GM19351 (cell line): ENCODE measurements at regions not wholly inside any gene's neighbourhood (a gene's known extent, or its start where the extent isn't known, plus 50 kb on each side); places are given as distances from the start of the nearest gene placed in this dataset.
"Not testable (repeated sequence)": the region's sequence is repeated elsewhere in the genome, so short reads cannot be mapped to it uniquely, and the experiment has no call there.

ENCODE experiments used
- ATAC-seq: cut with Tn5 transposase; IDR thresholded peaks from one replicate; pipeline ENCODE4 v1.9.1; 2021; ENCODE audit warnings: mild to moderate bottlenecking, moderate library complexity; ENCODE audit not compliant: unreplicated experiment

DNA sequence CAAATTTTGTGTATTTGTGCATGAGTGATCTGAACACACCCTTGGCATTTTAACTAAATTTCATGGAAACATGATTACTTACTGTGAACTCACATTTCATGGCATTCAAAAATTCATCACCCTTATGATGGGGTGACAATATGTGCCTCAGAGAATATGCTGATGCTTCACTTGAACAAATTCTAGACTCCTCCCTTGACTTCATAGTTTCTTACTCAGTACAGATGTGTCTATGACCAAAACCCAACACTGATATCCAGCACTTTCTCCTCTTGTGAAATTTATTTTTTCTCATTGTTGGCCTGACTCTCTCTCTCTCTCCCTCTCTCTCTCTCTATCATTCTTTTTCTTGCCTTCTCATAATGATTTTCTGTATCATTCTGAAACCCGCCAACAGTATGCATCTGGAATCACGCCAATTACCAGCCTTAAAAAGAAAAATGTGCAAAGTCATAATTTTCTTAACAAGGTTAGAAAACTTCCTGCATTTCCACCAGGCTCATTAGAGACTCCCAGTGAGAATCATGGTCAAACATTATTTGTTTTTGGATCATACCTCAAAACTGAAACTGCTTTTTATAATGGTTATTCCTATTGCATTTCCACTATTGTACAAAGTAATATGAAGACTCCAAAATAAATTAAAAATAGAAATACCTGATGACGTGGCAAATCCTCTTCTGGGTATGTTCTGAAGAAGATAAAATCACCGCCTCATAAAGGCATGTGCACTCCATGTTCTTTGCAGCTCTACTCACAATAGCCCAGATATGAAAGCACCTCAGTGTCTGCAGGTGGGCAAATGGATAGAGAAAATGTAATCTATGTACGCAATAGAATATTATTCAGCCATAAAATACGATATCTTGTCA, 722.2 kb downstream of the TMEM121 start:
- ATAC-seq, result no peak

GRCh38 chr14:106253995-106254394, 727.6 kb downstream of the TMEM121 start:
- ATAC-seq, result not testable (repeated sequence)

- ATAC-seq, result not testable (repeated sequence)
These were observed 731.2 kb downstream of the TMEM121 start for GRCh38 chr14:106257569-106257994.

GRCh38 chr14:106268013-106268727, 741.8 kb downstream of the TMEM121 start:
- ATAC-seq, result no peak

- ATAC-seq, result no peak
These were observed 742.6 kb downstream of the TMEM121 start for GRCh38 chr14:106269029-106269428.

DNA sequence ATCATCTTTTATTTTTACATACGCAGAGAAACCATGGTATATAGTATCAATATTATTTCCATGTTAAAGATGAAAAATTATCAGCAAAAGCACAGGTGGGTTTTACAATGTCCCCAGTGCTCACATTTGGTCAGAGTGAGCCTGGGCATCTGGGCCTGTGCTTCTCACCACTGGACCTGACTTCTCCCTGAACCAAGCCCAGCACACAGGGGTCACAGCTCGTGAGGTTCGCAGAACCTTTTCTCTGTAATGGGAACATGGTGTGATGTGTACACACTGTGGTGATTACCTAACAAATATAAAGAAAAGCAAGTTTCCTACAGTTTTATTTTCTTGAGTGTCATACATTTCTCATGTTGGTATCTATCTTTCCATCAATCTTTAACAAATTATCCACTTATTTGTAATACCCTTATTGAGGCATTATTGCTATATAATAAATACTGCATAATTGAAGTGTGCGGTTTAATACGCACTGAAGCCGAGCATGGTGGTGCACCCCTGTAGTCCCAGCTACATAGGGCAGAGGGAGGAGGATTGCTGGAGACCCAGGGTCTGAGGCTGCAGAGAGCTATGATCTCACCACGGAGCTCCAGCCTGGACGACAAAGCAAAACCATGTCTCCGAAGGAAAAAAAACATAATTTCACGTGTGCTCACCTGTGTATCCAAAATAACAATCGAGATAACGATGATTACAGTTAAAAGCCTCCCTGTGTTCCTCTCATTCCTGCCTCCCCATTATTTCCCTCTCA, 743.2 kb downstream of the TMEM121 start:
- no peak for ATAC-seq

DNA sequence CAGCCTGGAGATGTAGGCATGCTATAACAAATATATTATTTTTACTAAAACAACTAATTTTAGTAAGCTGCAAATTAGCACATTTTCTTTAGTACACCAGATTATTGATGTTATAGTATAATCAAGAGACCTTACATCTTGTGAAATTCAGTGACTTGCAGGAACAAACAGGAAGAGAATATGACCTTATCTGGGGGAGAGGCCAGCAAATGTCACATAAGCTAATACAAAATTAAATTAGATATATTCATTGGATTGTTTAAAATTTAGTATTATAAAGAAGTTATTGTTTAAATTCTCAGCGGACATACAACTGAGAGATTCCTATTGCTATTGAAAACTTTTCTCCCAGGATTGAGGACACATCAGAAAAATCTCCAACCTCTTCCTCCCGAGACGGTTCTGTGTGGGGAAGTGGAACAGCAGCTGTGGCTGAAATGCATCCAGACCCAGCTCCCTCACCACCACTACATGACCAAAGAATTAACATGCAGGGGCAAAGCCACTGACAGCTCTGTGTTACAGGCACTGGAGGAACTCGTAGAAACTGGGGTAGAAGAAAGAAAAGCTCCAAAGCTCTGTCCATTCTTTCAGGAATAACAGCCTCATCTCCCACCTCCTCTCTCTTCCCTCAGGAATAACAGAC, 744.2 kb downstream of the TMEM121 start:
- not testable (repeated sequence) for ATAC-seq

GRCh38 chr14:106276326-106277267, 750.2 kb downstream of the TMEM121 start:
- ATAC-seq, result no peak

GRCh38 chr14:106277503-106277902, 751.1 kb downstream of the TMEM121 start:
- ATAC-seq, result no peak

DNA sequence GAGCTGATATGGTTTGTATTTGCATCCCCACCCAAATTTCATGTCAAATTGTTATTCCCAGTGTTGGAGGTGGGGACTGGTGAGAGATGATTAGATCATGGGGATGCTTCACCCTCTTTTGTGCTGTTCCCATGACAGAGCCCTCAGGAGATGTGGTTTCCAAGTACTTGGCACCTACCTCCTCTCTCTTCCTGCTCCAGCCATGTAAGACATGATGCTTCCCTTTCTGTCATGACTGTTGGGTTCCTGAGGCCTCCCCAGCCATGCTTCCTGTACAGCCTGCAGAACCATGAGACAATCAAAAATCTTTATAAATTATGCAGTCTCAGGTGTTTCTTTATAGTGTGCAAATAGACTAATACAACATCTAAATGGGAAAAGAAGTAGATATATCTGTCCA, 754.5 kb downstream of the TMEM121 start:
- no peak for ATAC-seq

DNA sequence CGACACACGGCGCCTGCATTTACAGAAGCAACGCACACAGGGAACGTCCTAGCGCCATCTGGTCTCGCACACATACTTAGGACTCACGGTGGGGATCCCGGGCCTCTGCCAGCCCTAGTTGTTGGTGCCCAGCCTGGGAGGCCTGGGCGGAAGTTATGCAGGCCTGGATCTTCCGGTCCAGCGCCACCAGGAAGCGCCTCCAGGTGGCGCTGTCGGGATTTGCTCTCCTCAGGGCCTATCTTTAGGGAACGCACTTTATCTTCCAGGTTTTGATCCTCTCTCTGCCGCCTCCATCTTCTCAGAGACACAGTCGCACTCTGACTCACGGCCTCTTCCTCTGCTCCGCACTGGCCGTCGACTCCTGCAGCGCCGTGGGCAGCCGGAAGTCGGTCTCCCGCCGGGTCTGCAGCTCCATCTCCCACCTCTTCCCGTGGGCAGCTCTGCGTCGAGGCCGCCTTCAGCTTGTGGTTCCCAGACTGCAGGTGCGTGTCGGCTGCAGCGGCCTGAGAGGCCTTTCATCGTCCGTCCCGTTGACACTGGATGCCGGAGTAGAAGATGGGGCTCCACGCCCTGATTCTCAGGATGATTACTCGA, 760.4 kb downstream of the TMEM121 start:
- no peak for ATAC-seq

DNA sequence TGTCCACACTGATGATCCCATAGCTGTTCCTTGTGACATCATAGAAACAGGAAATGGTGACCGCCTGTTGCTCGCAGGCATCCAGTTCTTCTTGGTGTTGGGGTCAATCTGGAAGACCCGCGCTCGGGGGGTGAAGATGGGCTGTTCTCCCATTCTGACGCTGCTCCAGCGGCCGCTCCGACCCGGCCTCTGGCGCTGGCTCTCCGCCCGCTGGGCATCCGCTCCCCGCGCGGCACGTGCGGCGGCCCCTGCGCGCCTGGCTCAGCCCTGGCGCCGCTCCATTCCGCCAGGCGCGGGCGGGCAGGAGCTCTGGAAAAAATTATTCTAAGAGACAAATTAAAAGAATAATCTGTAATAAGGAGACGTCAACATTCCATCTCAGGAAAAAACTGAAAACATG, 761.1 kb downstream of the TMEM121 start:
- no peak for ATAC-seq

DNA sequence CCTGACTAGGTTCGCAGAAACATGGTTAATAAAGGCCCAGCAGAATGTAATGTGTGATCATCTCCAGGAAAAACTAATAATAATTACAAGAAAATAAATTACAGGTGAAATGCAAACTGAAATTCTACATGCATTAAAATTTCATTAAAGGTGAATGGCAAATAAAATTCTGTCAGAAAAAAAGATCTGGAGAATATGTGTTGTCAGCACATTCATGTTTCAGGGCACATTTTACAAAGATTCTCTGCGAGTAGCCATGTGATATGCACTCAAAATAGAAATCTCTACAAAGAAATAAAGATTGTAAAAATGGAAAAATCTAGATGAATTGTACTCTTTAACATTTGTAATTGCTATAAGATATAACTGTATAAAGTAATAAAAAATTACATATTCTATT, 765.2 kb downstream of the TMEM121 start:
- no peak for ATAC-seq

DNA sequence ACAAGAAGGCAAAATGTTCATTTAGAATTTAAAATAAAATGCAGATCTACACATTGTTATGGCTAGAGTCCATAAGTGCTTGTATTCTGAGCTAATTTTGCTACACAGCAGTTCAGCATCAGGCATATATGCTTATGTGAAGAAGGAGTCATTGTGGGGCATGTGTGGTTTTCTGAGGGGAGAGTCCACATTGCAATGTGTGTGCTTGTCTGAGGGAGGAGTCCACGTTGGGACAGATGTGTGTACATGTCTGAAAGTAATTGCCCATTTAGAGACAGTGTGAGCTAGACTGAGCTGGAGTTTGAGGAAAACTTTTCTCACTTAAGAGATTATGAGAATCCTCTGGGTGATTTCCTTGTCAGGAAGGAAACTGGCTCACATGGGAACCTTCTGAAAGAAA, 767.9 kb downstream of the TMEM121 start:
- ATAC-seq, result no peak

DNA sequence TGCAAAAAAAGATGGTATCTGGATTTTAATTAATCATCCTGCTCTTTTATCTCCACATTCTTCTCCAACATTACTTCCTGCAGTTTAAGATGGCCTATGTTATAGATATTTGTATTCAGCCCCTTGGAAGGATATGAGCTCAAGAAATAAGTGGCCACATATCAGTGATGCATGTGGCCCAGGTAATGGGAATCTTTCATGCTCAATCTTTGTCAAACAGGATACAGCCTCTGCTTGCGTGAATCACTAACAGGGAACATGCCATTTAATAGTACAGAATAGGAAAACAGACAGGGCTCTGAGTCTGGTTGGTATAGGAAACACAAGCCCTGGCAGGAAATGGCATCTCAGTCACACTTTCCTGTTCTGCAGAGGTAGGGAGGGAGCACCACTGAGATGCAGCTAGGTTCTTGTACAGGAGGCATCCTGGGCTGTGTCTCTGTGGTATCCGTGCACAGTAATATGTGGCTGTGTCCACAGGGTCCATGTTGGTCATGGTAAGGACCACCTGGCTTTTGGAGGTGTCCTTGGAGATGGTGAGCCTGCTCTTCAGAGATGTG, 774.6 kb downstream of the TMEM121 start:
- not testable (repeated sequence) for ATAC-seq

GRCh38 chr14:106301609-106302008, 775.2 kb downstream of the TMEM121 start:
- not testable (repeated sequence) for ATAC-seq

GRCh38 chr14:106302661-106303060, 776.3 kb downstream of the TMEM121 start:
- ATAC-seq, result no peak

DNA sequence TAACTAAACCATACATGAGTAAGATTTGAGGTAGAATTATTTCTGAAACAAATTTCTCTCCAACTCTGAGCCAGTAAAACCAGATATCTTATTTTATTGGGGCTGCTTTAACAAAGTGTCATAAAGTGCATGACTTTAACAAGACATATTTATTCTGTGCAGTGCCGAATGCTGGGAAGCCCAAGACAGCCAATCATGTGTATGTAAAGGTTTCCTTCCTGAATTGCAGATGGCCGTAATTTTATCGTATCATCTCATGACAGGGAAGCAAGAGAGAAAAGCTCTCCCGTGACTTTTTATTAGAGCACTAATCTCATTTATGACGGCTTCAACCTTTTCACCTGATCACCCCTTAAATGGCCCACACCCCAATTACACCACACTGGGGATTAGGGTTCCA, 777.9 kb downstream of the TMEM121 start:
- ATAC-seq, result no peak

- peak; percentile 90 for ATAC-seq
These were observed 782.5 kb downstream of the TMEM121 start for GRCh38 chr14:106308839-106309389.
